HG03280 (cell line): ENCODE measurements at regions not wholly inside any gene's neighbourhood (a gene's known extent, or its start where the extent isn't known, plus 50 kb on each side); places are given as distances from the start of the nearest gene placed in this dataset.
"Not testable (repeated sequence)": the region's sequence is repeated elsewhere in the genome, so short reads cannot be mapped to it uniquely, and the experiment has no call there.

Source experiments
- ATAC-seq: cut with Tn5 transposase; IDR thresholded peaks from one replicate; pipeline ENCODE4 v1.9.1; 2021; ENCODE audit warnings: mild to moderate bottlenecking, moderate library complexity; ENCODE audit not compliant: unreplicated experiment

GRCh38 chr7:4436936-4437335, 245.2 kb upstream of the FOXK1 start:
- no peak for ATAC-seq

GRCh38 chr7:4437916-4438315, 244.2 kb upstream of the FOXK1 start:
- no peak for ATAC-seq

- ATAC-seq, result no peak
Observed at GRCh38 chr7:4438723-4439245, 243.3 kb upstream of the FOXK1 start.

- no peak for ATAC-seq
Observed at GRCh38 chr7:4439444-4439843, 242.7 kb upstream of the FOXK1 start.

GRCh38 chr7:4444106-4444505, 238.0 kb upstream of the FOXK1 start:
- ATAC-seq, result no peak

- no peak for ATAC-seq
Observed at GRCh38 chr7:4445777-4446176, 236.3 kb upstream of the FOXK1 start.

GRCh38 chr7:4449263-4449662, 232.8 kb upstream of the FOXK1 start:
- no peak for ATAC-seq

- no peak for ATAC-seq
Observed at GRCh38 chr7:4450483-4450882, 231.6 kb upstream of the FOXK1 start.

GRCh38 chr7:4460597-4460996, 221.5 kb upstream of the FOXK1 start:
- no peak for ATAC-seq

GRCh38 chr7:4461531-4461930, 220.6 kb upstream of the FOXK1 start:
- ATAC-seq, result no peak

GRCh38 chr7:4468320-4469102, 213.6 kb upstream of the FOXK1 start:
- no peak for ATAC-seq

- ATAC-seq, result no peak
Observed at GRCh38 chr7:4470246-4470645, 211.8 kb upstream of the FOXK1 start.

GRCh38 chr7:4472728-4473127, 209.4 kb upstream of the FOXK1 start:
- ATAC-seq, result no peak

GRCh38 chr7:4479367-4480039, 202.6 kb upstream of the FOXK1 start:
- no peak for ATAC-seq

- ATAC-seq, result not testable (repeated sequence)
Observed at GRCh38 chr7:4480131-4480530, 202.0 kb upstream of the FOXK1 start.

- ATAC-seq, result no peak
Observed at GRCh38 chr7:4483851-4484250, 198.2 kb upstream of the FOXK1 start.

- ATAC-seq, result no peak
Observed at GRCh38 chr7:4484545-4484944, 197.6 kb upstream of the FOXK1 start.

GRCh38 chr7:4486907-4487306, 195.2 kb upstream of the FOXK1 start:
- no peak for ATAC-seq

GRCh38 chr7:4496911-4497310, 185.2 kb upstream of the FOXK1 start:
- not testable (repeated sequence) for ATAC-seq

GRCh38 chr7:4500812-4501211, 181.3 kb upstream of the FOXK1 start:
- ATAC-seq, result no peak

- not testable (repeated sequence) for ATAC-seq
Observed at GRCh38 chr7:4507886-4508285, 174.2 kb upstream of the FOXK1 start.

GRCh38 chr7:4513450-4513849, 168.6 kb upstream of the FOXK1 start:
- no peak for ATAC-seq
